ENCODE measurements at regions not wholly inside any gene's neighbourhood (a gene's known extent, or its start where the extent isn't known, plus 50 kb on each side); places are given as distances from the start of the nearest gene placed in this dataset.

GRCh38 chr6:44652547-44652946, 265.0 kb downstream of the CDC5L start:
- intact Hi-C loops (cut with micrococcal nuclease; ENCODE audit: unreplicated experiment) = loop anchor here (10.0 kb wide), 1 partner anchor 732 kb away; no protein-coding TSS in a partner anchor
- ChIA-PET CTCF (interaction anchor here (0.6 kb wide), 2 partner anchors 256 to 753 kb away, joined by 3 read pairs; no protein-coding TSS in a partner anchor), POLR2A (no interaction called here)
- BruUV-seq (replicated peaks) = no TSS peak
- Histone ChIP-seq H3K27ac (ENCODE audit: low read length) (no peak overlapping the region), H3K27me3 (ENCODE audit: control insufficient read depth, insufficient read depth, low read length) (no peaks in the 10 kb centered on the region), H3K4me3 (ENCODE audit: low read depth in 2 of 2, low read length in 2 of 2) (no peak overlapping the region), H3K9me3 (ENCODE audit: control insufficient read depth, insufficient read depth, low read depth, low read length) (no peaks in the 10 kb centered on the region), H3K4me1 (ENCODE audit: control insufficient read depth, insufficient read depth, low read length) (no peaks in the 10 kb centered on the region; the same call in 1 of the 2 replicates), H3K36me3 (ENCODE audit: control insufficient read depth, insufficient read depth, low read length) (no peaks in the 10 kb centered on the region)
- no peak for DNase-seq (ENCODE audit: low read depth, low spot score)
- no peak for ATAC-seq
- TF ChIP-seq, protein P1, sequence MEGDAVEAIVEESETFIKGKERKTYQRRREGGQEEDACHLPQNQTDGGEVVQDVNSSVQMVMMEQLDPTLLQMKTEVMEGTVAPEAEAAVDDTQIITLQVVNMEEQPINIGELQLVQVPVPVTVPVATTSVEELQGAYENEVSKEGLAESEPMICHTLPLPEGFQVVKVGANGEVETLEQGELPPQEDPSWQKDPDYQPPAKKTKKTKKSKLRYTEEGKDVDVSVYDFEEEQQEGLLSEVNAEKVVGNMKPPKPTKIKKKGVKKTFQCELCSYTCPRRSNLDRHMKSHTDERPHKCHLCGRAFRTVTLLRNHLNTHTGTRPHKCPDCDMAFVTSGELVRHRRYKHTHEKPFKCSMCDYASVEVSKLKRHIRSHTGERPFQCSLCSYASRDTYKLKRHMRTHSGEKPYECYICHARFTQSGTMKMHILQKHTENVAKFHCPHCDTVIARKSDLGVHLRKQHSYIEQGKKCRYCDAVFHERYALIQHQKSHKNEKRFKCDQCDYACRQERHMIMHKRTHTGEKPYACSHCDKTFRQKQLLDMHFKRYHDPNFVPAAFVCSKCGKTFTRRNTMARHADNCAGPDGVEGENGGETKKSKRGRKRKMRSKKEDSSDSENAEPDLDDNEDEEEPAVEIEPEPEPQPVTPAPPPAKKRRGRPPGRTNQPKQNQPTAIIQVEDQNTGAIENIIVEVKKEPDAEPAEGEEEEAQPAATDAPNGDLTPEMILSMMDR (IDR thresholded peaks at IDR 0.05) = no peak
- TF ChIP-seq SIN3A (IDR thresholded peaks at IDR 0.05; ENCODE audit: borderline replicate concordance, insufficient read depth, low read depth, low read length) (no peak), TCF7L2 (IDR thresholded peaks at IDR 0.05; ENCODE audit: low read depth, low read length) (no peak), POLR2AphosphoS5 (IDR thresholded peaks at IDR 0.05; ENCODE audit: low read depth, low read length) (no peak)
- TF ChIP-seq, protein P2, sequence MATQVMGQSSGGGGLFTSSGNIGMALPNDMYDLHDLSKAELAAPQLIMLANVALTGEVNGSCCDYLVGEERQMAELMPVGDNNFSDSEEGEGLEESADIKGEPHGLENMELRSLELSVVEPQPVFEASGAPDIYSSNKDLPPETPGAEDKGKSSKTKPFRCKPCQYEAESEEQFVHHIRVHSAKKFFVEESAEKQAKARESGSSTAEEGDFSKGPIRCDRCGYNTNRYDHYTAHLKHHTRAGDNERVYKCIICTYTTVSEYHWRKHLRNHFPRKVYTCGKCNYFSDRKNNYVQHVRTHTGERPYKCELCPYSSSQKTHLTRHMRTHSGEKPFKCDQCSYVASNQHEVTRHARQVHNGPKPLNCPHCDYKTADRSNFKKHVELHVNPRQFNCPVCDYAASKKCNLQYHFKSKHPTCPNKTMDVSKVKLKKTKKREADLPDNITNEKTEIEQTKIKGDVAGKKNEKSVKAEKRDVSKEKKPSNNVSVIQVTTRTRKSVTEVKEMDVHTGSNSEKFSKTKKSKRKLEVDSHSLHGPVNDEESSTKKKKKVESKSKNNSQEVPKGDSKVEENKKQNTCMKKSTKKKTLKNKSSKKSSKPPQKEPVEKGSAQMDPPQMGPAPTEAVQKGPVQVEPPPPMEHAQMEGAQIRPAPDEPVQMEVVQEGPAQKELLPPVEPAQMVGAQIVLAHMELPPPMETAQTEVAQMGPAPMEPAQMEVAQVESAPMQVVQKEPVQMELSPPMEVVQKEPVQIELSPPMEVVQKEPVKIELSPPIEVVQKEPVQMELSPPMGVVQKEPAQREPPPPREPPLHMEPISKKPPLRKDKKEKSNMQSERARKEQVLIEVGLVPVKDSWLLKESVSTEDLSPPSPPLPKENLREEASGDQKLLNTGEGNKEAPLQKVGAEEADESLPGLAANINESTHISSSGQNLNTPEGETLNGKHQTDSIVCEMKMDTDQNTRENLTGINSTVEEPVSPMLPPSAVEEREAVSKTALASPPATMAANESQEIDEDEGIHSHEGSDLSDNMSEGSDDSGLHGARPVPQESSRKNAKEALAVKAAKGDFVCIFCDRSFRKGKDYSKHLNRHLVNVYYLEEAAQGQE (IDR thresholded peaks at IDR 0.05; ENCODE audit: insufficient read depth in 1 of 2, low read depth in 2 of 2, low read length in 1 of 2) = no peak
- in situ Hi-C loops (cut with HindIII; ENCODE audit: low pct_unique_long_range_greater_than_20kb, low sequenced_read_pairs) = no loop called here

DNA sequence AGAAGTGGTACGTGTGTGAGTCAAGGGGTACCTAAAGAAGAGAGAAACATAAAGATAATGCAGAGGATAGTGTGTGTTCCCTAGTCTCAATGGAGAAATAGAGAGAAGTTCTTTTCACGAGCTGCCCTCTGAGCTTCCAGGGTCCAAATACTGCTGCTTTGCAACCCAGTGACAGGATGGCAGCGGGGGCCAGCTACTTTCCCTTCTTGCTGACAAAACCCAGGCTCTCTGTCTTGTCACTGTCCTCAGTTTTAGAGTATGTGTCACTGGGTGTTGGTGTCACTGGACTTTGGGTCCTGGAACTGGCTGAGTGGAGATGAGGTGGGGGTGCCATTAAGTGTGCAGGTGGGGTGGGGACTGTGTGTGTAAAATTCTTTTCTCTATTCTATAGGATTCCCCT, 265.6 kb downstream of the CDC5L start:
- no peak for DNase-seq (ENCODE audit: low read depth, low spot score)
- no TSS peak for BruUV-seq (replicated peaks)
- intact Hi-C loops (cut with micrococcal nuclease; ENCODE audit: unreplicated experiment) = loop anchor here (10.0 kb wide), 1 partner anchor 732 kb away; no protein-coding TSS in a partner anchor

More for the DNA sequence above, 265.6 kb downstream of the CDC5L start:
- CTCF ChIA-PET = interaction anchor here (0.6 kb wide), 1 partner anchor 752 kb away, joined by 3 read pairs; no protein-coding TSS in a partner anchor
- POLR2A ChIA-PET = no interaction called here
- Histone ChIP-seq H3K27ac (ENCODE audit: low read length) (no peak overlapping the region), H3K36me3 (ENCODE audit: control insufficient read depth, insufficient read depth, low read length) (no peaks in the 10 kb centered on the region), H3K4me1 (ENCODE audit: control insufficient read depth, insufficient read depth, low read length) (no peaks in the 10 kb centered on the region; the same call in 1 of the 2 replicates), H3K4me3 (ENCODE audit: low read depth in 2 of 2, low read length in 2 of 2) (no peak overlapping the region), H3K27me3 (ENCODE audit: control insufficient read depth, insufficient read depth, low read length) (no peaks in the 10 kb centered on the region), H3K9me3 (ENCODE audit: control insufficient read depth, insufficient read depth, low read depth, low read length) (no peaks in the 10 kb centered on the region)
- in situ Hi-C loops (cut with HindIII; ENCODE audit: low pct_unique_long_range_greater_than_20kb, low sequenced_read_pairs) = no loop called here
- TF ChIP-seq, protein P2 (IDR thresholded peaks at IDR 0.05; ENCODE audit: insufficient read depth in 1 of 2, low read depth in 2 of 2, low read length in 1 of 2) = no peak
- TF ChIP-seq, protein P1 (IDR thresholded peaks at IDR 0.05) = no peak
- no peak for TF ChIP-seq SIN3A (IDR thresholded peaks at IDR 0.05; ENCODE audit: borderline replicate concordance, insufficient read depth, low read depth, low read length)
- TF ChIP-seq POLR2AphosphoS5 (IDR thresholded peaks at IDR 0.05; ENCODE audit: low read depth, low read length) = no peak
- TF ChIP-seq TCF7L2 (IDR thresholded peaks at IDR 0.05; ENCODE audit: low read depth, low read length) = no peak
- ATAC-seq = no peak
